HG03139 (cell line): ENCODE measurements at regions not wholly inside any gene's neighbourhood (a gene's known extent, or its start where the extent isn't known, plus 50 kb on each side); places are given as distances from the start of the nearest gene placed in this dataset.
"Not testable (repeated sequence)": the region's sequence is repeated elsewhere in the genome, so short reads cannot be mapped to it uniquely, and the experiment has no call there.

Source experiments
- ATAC-seq: cut with Tn5 transposase; IDR thresholded peaks from one replicate; pipeline ENCODE4 v1.9.1; 2021; ENCODE audit not compliant: unreplicated experiment

DNA sequence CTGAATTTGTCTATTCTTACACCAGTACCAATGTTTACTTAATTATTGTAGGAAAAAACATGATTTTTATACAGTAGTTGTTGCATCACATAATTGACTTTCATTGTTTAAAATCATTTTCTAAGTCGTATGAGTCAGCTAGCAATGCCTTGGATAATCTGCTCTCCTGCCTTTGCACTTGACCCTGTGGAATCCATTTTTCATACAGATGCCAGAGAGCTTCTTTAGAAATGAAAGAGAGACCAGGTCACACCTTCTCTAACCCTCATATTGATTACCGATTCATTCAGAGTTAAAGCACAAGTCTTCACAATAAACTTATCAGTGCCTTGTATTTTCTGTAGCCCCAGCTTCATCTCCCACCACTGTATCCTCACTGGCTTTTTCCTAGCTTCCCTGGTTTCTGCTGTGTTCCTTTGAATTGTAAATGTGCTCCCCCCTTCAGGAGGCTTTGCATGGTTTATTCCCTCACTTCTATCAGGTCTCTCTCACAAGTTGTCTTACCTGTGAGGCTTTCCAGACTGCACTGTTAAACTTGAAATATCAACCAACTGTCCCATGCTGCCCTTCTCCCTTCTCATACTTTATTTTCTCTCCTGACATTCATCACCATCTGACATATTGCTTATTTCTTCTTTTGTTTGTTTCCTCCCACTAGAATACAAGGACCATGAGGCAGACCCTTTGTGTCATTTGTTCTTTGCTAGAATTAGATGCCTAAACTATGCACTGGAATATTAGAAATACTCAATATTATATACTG, 662.0 kb upstream of the GBE1 start:
- no peak for ATAC-seq

DNA sequence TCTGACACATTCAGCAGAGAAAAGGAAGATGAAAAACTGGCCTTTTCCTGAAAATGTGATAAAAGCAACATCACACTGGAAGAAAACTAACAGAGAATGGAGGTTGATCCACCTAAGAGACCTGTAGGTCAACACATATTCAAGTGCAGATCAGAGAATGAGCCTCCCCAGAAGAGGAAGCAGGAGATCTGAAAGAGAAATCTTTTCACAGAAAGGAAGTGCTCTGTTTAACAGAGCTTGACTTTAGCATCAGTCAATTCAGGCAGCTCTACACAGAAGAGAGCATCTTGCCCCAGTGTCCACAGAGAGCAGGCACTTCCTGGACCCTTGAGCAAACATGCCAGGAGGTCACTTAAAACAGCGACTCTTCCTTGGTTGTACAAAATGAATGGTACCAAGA, 655.4 kb upstream of the GBE1 start:
- no peak for ATAC-seq

DNA sequence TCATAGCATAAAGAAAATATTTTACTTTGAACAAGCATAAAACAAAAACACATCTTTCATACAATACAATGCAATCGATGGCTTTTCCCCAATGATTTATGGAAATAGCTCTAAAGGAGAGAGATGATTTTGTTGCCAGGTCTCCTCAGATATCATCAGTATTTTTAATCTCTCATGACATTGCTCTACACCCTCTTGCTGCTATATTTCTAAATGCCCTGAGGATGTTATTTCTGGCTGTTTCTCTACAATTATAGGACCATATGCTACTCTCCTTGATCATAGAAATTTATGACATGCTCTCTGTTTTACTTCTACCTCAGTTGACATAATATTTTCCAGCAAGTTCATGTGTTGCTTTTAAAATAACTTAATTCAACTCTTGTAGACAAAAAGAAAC, 654.9 kb upstream of the GBE1 start:
- no peak for ATAC-seq

DNA sequence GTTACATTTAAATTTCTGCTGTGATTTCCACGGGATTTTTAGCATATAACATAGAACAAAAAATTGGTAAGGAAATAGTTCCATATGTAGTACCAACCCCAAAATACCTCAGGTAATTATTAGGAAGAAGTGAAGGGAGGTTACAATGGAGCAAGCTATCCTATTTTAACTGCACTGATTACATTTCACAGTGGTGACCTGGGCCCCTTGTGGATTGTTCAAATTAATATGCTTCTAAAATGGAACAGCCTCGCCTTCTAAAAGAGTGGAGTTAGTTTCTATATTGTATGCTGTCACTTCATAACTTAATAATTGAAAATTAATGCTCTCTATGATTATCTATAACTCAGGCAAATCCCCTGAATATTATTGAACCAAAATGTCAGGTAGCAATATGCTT, 651.7 kb upstream of the GBE1 start:
- no peak for ATAC-seq

DNA sequence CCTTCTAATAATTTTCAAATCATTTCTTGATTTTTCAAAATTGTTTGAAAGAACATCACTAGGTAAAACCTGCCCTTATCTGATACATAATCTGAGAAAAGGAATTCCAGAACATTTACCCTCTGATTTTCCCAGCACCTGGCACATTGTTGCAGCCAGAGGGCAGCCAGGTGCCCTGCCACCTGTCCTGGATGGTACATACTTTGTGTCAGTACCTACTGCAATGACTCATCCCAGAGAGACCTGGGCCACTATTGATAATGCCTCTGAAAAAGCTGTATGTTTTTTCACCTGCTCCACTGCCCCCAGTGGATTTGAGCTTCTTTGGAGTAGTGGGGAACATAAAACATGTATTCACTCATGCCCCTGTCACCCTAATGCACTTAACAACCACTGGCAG, 648.9 kb upstream of the GBE1 start:
- no peak for ATAC-seq

DNA sequence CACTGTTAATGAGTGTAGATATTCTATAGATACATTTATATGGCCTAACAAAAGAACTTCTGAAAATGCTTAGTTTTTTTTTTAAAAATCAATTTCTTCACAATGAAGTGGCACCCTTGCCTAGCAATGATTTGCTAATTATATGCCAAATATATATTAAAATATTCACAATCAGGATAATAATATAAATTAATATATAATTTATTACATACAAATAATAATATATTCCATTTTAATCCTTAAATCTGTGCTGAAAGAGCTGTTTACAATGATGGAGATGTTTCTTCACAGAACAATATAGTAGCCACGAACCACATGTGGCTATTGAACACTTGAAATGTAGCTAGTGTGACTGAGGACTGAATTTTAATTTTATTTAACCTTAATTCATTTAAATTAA, 648.4 kb upstream of the GBE1 start:
- ATAC-seq = no peak

DNA sequence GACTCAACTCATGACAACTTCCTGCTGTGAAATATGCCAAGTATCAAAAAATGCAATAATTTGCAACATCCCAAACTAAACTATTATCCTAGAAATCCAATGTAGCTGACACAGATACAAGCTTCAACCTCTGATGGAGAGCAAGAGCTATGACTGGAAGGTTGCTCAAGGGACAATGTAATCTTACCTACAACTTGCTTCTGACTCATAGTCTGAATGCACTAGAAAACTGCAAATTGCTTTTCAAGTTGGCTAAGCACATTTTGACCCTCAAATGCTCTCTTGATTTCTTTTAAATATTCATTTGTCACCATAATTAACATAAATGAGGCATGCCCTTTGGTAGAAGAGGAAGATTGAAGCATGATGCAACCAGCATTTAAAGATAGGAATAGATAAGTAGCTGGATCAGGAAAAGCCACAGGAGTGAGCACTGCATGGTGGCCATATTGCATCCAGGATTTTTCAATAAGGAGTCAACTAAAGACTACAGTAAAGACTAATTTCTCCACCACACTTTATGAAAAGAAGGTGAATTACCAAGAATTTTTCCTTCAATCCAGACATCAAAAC, 630.8 kb upstream of the GBE1 start:
- no peak for ATAC-seq

DNA sequence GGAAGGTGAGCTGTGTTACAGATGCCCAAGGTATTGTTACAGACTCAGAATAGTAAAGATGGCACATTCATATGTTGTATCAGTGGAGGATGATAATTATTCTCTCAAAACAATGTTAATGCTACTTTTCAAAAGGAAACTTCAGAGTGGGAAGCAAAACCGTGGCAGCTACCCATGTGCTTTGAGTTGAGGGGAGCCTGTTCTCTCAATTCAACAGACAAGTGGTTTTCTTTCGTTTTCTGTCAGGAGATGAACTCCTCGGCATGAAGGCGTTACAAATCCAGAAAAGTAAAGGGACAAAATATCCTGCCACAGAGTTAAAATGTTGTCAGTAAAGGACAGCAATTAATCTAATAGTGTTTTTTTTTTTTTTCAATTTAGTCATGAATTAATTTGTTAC, 629.4 kb upstream of the GBE1 start:
- no peak for ATAC-seq

DNA sequence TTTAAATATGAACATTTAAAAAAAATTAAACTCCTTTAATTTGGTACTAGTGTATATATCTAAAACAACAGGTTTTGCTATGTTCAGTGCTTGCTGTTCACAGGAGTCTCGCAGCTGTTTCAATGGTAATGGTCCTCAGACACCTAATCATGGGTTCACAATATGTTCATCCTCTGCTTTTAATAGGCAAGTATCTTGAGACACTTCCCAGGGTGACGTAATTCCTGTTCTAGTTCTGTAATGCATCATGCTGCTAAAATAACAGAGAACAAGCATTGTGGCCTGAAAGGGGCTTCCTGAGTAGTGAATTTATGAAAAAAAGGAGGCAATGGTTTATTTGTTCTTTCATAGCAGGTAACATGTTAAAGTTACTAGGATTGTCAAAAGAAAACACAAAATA, 625.2 kb upstream of the GBE1 start:
- ATAC-seq = no peak

DNA sequence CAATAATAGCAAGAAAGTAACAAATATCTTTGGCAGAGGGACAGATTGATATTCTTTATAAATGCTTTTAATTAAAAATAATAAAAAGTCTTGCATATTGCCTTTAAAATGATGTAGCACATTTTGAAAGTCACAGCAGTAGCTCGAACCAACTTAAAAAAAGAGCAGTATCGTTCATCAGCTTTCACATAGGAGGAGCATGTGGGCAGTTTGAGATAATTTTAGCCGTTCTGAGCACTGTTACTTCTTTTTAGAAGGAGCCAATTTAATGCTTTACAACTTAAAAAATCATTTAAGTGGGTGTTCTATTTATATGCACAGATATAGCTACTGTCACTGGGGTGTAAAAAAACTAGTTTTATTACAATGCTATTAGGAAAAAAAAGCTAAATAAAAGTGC, 622.7 kb upstream of the GBE1 start:
- no peak for ATAC-seq

DNA sequence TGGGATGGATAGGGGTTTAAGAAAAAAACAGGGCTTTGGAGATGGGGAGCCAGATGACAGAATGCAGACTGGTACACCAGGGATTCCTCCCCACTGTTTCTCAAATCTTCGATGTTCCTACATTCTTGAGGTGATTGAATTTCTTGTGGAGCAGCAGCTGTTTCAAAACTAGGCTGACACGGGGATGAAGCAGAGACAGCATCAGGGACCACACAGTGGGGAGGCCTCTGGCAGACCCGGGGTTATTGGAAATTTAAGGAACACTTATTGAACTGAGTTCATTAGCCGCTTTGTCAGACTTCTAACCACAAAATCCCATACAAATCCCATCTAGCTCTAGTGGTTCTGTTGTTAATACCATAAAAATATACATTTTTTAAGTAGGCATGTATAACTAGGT, 621.4 kb upstream of the GBE1 start:
- no peak for ATAC-seq

DNA sequence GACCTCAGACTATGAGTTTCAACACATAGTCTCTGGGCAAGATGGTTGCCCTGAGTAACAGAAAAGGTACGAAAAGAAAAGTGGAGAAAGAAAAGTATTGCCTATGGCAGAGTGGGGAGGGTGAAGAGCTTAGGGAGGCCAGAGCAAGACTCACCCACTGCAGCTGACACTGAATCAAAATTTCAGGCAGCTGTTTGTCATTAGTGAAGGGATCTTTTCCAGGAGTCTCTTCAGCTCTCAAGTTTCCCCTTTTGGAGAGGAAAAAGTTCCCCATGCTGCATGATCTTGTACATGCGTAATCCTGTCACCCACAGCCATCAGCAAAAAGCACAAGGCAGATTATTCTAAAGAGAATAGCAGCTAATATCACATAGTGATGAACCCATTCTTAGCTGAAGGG, 616.9 kb upstream of the GBE1 start:
- no peak for ATAC-seq

DNA sequence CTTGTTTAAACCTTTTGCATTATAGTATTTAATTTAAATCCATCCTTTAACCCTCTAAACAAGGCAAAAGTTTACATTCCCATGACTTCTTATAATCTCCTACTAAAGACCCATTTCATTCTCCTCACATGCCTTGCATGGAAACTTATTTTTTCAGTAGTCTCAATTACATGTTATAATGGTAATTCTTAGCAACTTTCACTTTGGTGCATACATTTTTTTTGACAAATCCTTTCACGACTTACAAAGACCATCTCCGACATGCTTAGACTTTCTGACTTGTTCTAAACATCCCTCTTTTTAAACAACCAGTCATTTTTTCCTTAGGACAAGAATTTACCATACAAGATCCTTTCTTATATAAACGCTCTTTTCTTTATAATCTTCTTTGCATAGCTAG, 615.4 kb upstream of the GBE1 start:
- no peak for ATAC-seq

DNA sequence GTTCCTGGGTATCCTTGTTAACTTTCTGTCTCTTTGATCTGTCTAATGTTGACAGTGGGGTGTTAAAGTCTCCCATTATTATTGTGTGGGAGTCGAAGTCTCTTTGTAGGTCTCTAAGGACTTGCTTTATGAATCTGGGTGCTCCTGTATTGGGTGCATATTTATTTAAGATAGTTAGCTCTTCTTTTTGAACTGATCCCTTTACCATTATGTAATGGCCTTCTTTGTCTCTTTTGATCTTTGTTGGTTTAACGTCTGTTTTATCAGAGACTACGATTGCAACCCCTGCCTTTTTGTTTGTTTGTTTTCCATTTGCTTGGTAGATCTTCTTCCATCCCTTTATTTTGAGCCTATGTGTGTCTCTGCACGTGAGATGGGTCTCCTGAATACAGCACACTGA, 612.4 kb upstream of the GBE1 start:
- not testable (repeated sequence) for ATAC-seq

DNA sequence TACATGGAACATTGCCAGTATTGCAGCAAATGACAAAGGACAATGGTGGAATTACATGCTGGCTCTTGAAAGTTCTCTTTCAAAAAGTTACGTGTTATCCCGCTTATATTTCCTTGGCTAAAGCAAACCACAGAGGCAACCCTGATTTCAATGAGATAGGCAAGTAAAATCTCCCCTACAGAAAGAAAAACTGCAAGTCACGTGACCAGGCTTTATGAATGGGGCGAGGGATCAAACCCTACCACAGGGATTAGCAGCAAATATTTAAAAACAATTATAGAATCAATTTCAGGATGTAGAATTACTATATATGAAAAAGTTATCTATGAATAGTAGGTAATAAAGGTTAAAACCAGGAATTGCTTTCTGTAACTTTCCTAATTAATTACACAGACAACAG, 603.4 kb upstream of the GBE1 start:
- no peak for ATAC-seq

DNA sequence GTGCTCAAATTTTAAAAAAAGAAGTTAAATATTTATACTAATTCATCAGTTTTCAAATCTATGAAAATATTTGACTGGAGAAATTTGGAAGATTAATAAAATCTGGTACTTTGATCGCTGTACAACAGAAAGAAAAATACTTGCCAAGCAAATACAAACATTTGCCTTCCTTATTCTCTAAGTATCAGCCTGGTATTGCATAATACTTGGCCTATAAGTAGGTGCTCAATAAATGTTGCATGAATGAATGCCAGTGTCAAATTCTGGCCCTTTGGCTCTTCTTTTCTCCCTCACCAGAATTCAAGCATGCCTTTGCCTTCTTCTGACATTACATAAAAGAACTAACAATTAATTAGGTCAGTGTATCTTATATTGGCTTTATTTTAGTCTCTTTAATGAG, 601.7 kb upstream of the GBE1 start:
- no peak for ATAC-seq

DNA sequence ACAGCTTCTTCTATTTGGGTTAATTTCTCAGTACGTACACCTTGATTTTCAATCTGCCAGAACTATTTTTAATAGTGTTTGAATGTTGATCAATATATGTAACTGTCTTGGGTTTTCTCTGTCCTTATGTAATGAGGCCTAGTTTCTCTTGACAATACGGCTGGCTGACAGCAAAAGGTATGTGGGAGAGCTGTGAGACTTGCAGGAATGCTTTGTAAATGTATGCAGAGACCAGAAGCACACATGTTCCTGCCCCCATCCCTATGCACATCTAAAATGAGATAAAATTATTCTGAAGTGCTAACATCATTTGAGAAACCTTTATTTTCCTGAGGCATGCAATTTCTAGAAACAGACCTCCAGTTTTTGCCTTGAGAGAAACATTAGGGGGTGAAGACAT, 593.8 kb upstream of the GBE1 start:
- no peak for ATAC-seq

DNA sequence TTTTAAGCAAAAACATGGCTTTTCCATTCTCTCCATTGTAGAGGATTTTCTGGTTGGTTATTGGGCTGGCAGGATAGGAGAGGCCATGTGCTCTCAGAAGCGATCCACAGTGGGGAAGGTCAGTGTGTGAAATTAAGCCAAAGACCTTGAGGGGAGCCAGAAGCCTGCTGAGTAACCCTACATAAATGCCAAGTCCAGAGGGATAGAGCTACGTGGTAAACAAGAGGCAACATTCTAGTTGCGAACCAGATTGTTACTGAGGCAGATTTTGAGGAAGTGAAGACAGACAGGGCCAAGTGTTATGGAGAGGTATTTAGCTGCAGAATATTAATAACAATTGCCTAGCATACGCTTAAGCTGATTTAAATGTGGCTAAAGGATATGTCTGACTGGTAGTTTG, 592.8 kb upstream of the GBE1 start:
- ATAC-seq = no peak

DNA sequence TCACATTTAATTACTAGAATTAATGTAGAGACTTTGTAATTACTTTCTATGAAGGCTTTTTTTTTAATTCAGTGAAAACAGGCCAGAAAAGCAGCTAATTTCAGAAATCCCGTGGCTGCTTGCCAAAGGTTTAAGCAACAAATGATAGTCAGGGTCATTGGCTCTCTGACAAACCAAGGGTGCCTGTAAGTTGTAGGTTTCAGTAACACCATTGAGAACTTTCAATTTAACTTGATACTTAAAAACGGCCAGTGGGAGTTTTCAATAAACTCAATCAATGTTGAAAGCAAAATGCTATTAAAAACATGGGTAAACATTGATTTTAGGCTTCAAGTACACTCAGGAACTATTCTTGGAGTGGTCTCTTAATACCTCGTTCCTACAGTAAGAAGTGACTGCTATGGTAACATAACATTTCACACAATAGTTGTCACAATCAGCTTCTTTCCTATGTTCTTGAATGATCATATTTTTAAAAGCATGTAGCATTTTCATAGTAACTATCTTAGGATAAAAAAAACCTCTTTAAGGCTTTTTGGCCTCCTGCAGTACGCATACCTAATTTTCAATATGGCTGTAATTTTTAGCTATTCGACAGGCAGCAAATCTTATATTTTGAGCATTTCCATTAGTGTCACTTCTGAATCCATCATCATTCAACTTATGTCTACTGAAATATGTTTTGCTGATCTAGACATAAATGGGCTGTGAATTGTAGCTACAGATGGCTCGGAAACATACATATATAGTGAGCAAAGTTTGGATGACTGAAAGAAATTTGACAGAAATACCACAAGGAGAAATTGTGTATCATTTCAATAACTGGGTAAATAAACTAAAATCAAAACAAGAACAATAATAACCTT, 592.1 kb upstream of the GBE1 start:
- no peak for ATAC-seq

DNA sequence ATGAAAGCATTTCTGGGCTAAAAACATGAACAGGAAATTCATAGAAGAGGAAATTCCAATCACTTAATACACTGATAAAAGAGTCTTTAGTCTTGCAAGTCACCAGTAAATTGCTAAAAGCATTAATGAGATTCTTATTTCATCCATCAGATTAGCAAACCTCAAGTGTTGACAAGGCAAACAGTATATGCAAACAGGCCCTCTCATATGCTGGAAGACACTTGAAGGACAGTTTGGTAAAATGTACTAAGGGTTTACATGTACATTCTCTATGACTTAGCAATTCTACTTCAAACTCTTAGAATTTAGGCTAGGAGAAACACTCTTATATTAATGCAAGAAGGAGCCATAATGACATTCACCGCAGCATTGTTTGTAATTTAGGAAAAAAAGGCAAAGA, 586.1 kb upstream of the GBE1 start:
- ATAC-seq = no peak

DNA sequence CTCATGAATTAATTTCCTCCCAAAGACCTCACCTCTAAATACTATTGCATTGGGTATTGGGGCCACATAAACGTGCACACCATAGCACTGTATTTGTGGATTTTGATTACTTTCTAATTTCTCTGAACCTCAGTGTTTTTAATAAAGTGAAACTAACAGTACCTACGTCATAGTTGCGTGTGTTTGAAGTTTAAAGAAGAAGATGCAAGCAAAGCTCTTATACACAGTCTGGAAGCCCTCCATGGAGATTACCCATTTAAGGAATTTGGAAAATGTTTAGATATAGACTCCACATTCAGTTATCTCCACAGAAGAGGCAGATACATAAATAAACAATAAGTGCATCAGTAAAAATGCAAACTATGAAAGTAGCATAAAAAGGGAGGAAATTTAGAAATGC, 581.1 kb upstream of the GBE1 start:
- no peak for ATAC-seq

DNA sequence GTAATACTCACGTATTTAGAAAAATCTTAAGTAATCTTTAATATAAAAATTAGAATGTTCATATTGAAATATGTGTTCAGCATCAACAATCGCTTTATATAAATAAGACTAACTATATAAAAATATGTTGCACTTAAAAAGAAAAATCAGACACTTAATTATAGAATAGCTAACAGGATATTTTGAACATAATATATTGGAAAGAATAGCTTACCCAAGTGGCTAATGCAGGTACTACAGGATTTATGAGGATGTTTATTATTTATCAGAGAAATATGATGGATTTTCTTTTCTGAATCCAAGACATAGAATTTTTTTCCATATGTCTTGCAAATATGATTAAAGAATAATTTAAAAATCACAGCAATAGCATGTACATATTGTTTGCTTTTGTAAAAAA, 567.9 kb upstream of the GBE1 start:
- ATAC-seq = no peak
